Caco-2 (cell line): ENCODE measurements at regions not wholly inside any gene's neighbourhood (a gene's known extent, or its start where the extent isn't known, plus 50 kb on each side); places are given as distances from the start of the nearest gene placed in this dataset.

Source experiments
- BruUV-seq: library from RNA; stranded (reverse); fragments of 400-500 nt; replicated peaks from 2 replicates; lab custom pipeline; 2021; lab: Mats Ljungman, UMichigan
- CTCF ChIA-PET: fragments of 300-600 bp; sonication (Branson Sonifier 250); formaldehyde crosslinking; loops from one replicate; lab custom pipeline; 2022; ENCODE audit warnings: antibody characterized with exemption; lab: Charles Lee
- POLR2A ChIA-PET: fragments of 300-600 bp; sonication (Branson Sonifier 250); formaldehyde crosslinking; loops from one replicate; lab custom pipeline; 2022; ENCODE audit warnings: antibody characterized with exemption; lab: Charles Lee
- DNase-seq, 2 experiments: peaks; one replicate each; pipeline versions ENCODE4 v3.0.0 to v3.0.0-alpha.2; 2020 to 2022
- H3K27me3 ChIP-seq: replicated peaks from 2 replicates; pipeline ENCODE4 v1.6.0; 2011; ENCODE audit warnings: low read length; ENCODE audit not compliant: control insufficient read depth, insufficient read depth
- H3K36me3 ChIP-seq: 2 replicates; pipeline ENCODE4 v1.5.1; 2011; ENCODE audit warnings: low read length; ENCODE audit not compliant: control insufficient read depth, insufficient read depth
- H3K4me1 ChIP-seq: fragments of 250-450 bp; sonication (Bioruptor Pico); 2 replicates; pipeline ENCODE4 v1.5.1; 2020; ENCODE audit warnings: mild to moderate bottlenecking
- H3K4me3 ChIP-seq: 2 replicates; pipeline ENCODE4 v1.5.1; 2011; ENCODE audit warnings: low read depth, mild to moderate bottlenecking, control low read depth, low read length
- H3K9me3 ChIP-seq: fragments of 250-450 bp; sonication (Bioruptor Pico); 2 replicates; pipeline ENCODE4 v1.5.1; 2020; ENCODE audit warnings: mild to moderate bottlenecking, moderate library complexity
- H3K27ac Mint-ChIP-seq: one replicate; pipeline ENCODE4 v1.8.0; 2022; ENCODE audit warnings: mixed read lengths; ENCODE audit not compliant: unreplicated experiment
- H3K27me3 Mint-ChIP-seq: one replicate; pipeline ENCODE4 v1.8.0; 2022; ENCODE audit warnings: mixed read lengths; ENCODE audit not compliant: insufficient read depth, unreplicated experiment
- H3K36me3 Mint-ChIP-seq: one replicate; pipeline ENCODE4 v1.8.0; 2022; ENCODE audit warnings: mild to moderate bottlenecking, mixed read lengths; ENCODE audit not compliant: insufficient read depth, unreplicated experiment
- H3K4me1 Mint-ChIP-seq: one replicate; pipeline ENCODE4 v1.8.0; 2022; ENCODE audit warnings: low read depth, mixed read lengths; ENCODE audit not compliant: unreplicated experiment
- H3K4me3 Mint-ChIP-seq: one replicate; pipeline ENCODE4 v1.8.0; 2022; ENCODE audit warnings: mild to moderate bottlenecking, moderate library complexity, mixed read lengths; ENCODE audit not compliant: unreplicated experiment
- H3K9me3 Mint-ChIP-seq: one replicate; pipeline ENCODE4 v1.8.0; 2022; ENCODE audit warnings: mixed read lengths; ENCODE audit not compliant: unreplicated experiment
- CTCF ChIP-seq, 2 experiments: fragments of 200-600 bp in 1 of 2; IDR thresholded peaks; 1 replicate in 1 of 2; 2 replicates in 1 of 2; pipeline versions ENCODE4 v1.5.1 to v1.8.0; 2011 to 2022; ENCODE audit warnings: antibody characterized with exemption in 1 of 2, control low read depth in 1 of 2, inconsistent platforms in 1 of 2, low read depth in 1 of 2, low read length in 1 of 2, mild to moderate bottlenecking in 1 of 2, moderate library complexity in 1 of 2; ENCODE audit not compliant: insufficient read depth in 1 of 2, severe bottlenecking in 1 of 2, unreplicated experiment in 1 of 2
- intact Hi-C: fragments of 100-400 bp; cut with micrococcal nuclease; formaldehyde crosslinking; loops from one replicate; pipeline ENCODE4 v1.10.0; 2022; ENCODE audit not compliant: unreplicated experiment

DNA sequence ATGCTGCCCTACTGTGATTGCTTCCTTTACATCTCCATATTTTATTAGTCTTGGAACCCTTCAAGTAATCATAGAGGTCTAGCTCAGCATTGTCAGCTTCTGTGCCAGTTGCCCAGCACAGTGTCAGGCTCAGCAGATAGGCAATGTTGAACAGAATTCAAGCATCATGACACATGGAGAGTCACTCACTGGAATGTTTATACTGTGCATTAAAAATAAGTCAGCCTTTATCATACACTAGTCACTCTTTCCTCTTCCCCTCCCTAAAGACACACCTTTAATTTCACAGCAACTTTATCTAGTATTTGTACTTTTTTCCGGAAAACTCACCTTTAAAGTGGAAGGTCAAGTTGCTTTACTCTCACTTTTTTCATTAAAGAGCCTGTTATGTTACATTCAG is 253.8 kb upstream of the CDH11 start:
- no peaks in the 10 kb centered on the region for H3K27me3 Mint-ChIP-seq
- no peak for DNase-seq
- H3K4me1 ChIP-seq: no peaks in the 10 kb centered on the region
- no peak overlapping the region for H3K27ac Mint-ChIP-seq
- H3K4me3 Mint-ChIP-seq: no peak overlapping the region
- no peaks in the 10 kb centered on the region for H3K36me3 ChIP-seq
- no peak for TF ChIP-seq CTCF (IDR thresholded peaks at IDR 0.05; ENCODE audit: insufficient read depth in 1 of 2, low read depth in 1 of 2, low read length in 1 of 2, severe bottlenecking in 1 of 2, unreplicated experiment in 1 of 2)
- POLR2A ChIA-PET: no interaction called here
- no peaks in the 10 kb centered on the region for H3K9me3 Mint-ChIP-seq
- CTCF ChIA-PET: no interaction called here
- intact Hi-C loops: no loop called here
- no peaks in the 10 kb centered on the region for H3K36me3 Mint-ChIP-seq
- no TSS peak for BruUV-seq
- H3K4me1 Mint-ChIP-seq: no peaks in the 10 kb centered on the region
- no peaks in the 10 kb centered on the region for H3K9me3 ChIP-seq
- no peak overlapping the region for H3K4me3 ChIP-seq
- no peaks in the 10 kb centered on the region for H3K27me3 ChIP-seq

GRCh38 chr16:65373097-65373496 is 251.2 kb upstream of the CDH11 start:
- no peak overlapping the region for H3K27ac Mint-ChIP-seq
- no peak overlapping the region for H3K4me3 ChIP-seq

DNA sequence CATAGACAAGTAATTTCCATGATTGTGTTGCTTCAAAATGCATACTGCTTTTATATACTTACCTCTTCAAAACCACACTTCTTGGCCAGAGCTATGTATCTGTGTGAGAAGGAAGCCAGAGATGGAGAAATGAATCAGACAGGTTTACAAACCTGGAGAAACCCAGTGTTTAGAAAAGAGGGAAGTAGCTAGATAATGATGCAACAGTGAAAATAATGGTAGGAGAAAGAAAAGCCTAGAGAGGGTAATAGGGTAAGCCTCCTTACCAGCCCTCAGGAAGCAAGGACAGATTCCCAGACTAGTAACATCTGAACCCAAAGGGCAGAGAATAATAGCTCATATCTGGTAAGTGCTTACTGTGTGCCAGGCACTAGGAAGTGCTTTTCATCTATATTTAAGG is 250.3 kb upstream of the CDH11 start:
- Histone ChIP-seq H3K27me3 (no peaks in the 10 kb centered on the region), H3K36me3 (no peaks in the 10 kb centered on the region), H3K4me1 (no peaks in the 10 kb centered on the region), H3K9me3 (no peaks in the 10 kb centered on the region; the same call in 1 of the 2 replicates), H3K4me3 (no peak overlapping the region)
- Mint-ChIP-seq H3K4me1 (no peaks in the 10 kb centered on the region), H3K27me3 (no peaks in the 10 kb centered on the region), H3K4me3 (no peak overlapping the region), H3K9me3 (no peaks in the 10 kb centered on the region), H3K36me3 (no peaks in the 10 kb centered on the region), H3K27ac (no peak overlapping the region)
- TF ChIP-seq CTCF (IDR thresholded peaks at IDR 0.05; ENCODE audit: insufficient read depth in 1 of 2, low read depth in 1 of 2, low read length in 1 of 2, severe bottlenecking in 1 of 2, unreplicated experiment in 1 of 2): no peak
- no TSS peak for BruUV-seq
- no peak for DNase-seq
- CTCF ChIA-PET: no interaction called here
- POLR2A ChIA-PET: no interaction called here
- intact Hi-C loops: no loop called here

More at GRCh38 chr16:65373097-65373496, 251.2 kb upstream of the CDH11 start:
- Mint-ChIP-seq H3K27me3 (no peaks in the 10 kb centered on the region), H3K9me3 (no peaks in the 10 kb centered on the region), H3K36me3 (no peaks in the 10 kb centered on the region), H3K4me3 (no peak overlapping the region), H3K4me1 (no peaks in the 10 kb centered on the region)
- no peaks in the 10 kb centered on the region for H3K27me3 ChIP-seq
- no peak for DNase-seq
- H3K9me3 ChIP-seq: no peaks in the 10 kb centered on the region; the same call in 1 of the 2 replicates
- no peak for TF ChIP-seq CTCF (IDR thresholded peaks at IDR 0.05; ENCODE audit: insufficient read depth in 1 of 2, low read depth in 1 of 2, low read length in 1 of 2, severe bottlenecking in 1 of 2, unreplicated experiment in 1 of 2)
- ChIA-PET CTCF (no interaction called here), POLR2A (interaction anchor here (0.6 kb wide), 1 partner anchor 1414 kb away, joined by 3 read pairs; no protein-coding TSS in a partner anchor)
- intact Hi-C loops: no loop called here
- no peaks in the 10 kb centered on the region for H3K4me1 ChIP-seq
- BruUV-seq: no TSS peak
- no peaks in the 10 kb centered on the region for H3K36me3 ChIP-seq
